CD8-positive, alpha-beta memory T cell (primary cell): ENCODE measurements at regions not wholly inside any gene's neighbourhood (a gene's known extent, or its start where the extent isn't known, plus 50 kb on each side); places are given as distances from the start of the nearest gene placed in this dataset.

Experiments
- CTCF ChIA-PET: fragments of 350-600 bp; sonication (Branson Sonifier 250); formaldehyde crosslinking; loops from one replicate; lab custom pipeline; 2021; ENCODE audit warnings: antibody characterized with exemption; lab: Charles Lee
- POLR2A ChIA-PET: fragments of 350-600 bp; sonication (Branson Sonifier 250); formaldehyde crosslinking; loops from one replicate; lab custom pipeline; 2021; ENCODE audit warnings: antibody characterized with exemption; lab: Charles Lee
- DNase-seq, 5 donors: peaks; one replicate each; pipeline versions ENCODE4 v3.0.0 to v3.0.0-alpha.2; 2020 to 2022; ENCODE audit warnings: mixed read lengths in 1 of 5
- H3K27ac ChIP-seq: one replicate; pipeline ENCODE4 v1.7.0; 2013; ENCODE audit warnings: low read depth, mild to moderate bottlenecking, low read length, moderate library complexity
- H3K27me3 ChIP-seq: 2 replicates; pipeline ENCODE4 v1.7.0; 2013; ENCODE audit warnings: low read length, mild to moderate bottlenecking; ENCODE audit not compliant: insufficient read depth, poor library complexity, severe bottlenecking
- H3K36me3 ChIP-seq: 2 replicates; pipeline ENCODE4 v1.7.0; 2013; ENCODE audit warnings: mild to moderate bottlenecking, low read length, moderate library complexity; ENCODE audit not compliant: insufficient read depth
- H3K4me1 ChIP-seq: 2 replicates; pipeline ENCODE4 v1.7.0; 2013; ENCODE audit warnings: mild to moderate bottlenecking, low read length, moderate library complexity; ENCODE audit not compliant: insufficient read depth
- H3K4me3 ChIP-seq: 2 replicates; pipeline ENCODE4 v1.7.0; 2013; ENCODE audit warnings: mild to moderate bottlenecking, low read length
- H3K9me3 ChIP-seq: 2 replicates; pipeline ENCODE4 v1.7.0; 2013; ENCODE audit warnings: mild to moderate bottlenecking, low read length
- H3K27ac Mint-ChIP-seq, 8 donors: one replicate each; pipeline ENCODE4 v1.8.0; 2020 to 2021; ENCODE audit warnings: mixed read lengths in 8 of 8, mild to moderate bottlenecking in 6 of 8, inconsistent platforms in 3 of 8, moderate library complexity in 3 of 8
- H3K27me3 Mint-ChIP-seq, 2 donors: one replicate each; pipeline ENCODE4 v1.8.0; 2020 to 2021; ENCODE audit warnings: mixed read lengths in 2 of 2, mild to moderate bottlenecking in 1 of 2, moderate library complexity in 1 of 2
- H3K36me3 Mint-ChIP-seq, 3 donors: one replicate each; pipeline ENCODE4 v1.8.0; 2020 to 2021; ENCODE audit warnings: mixed read lengths in 3 of 3, inconsistent platforms in 1 of 3, mild to moderate bottlenecking in 1 of 3
- H3K4me1 Mint-ChIP-seq, 3 donors: one replicate each; pipeline ENCODE4 v1.8.0; 2020 to 2021; ENCODE audit warnings: mixed read lengths in 3 of 3, inconsistent platforms in 1 of 3, mild to moderate bottlenecking in 1 of 3
- H3K4me3 Mint-ChIP-seq, 7 donors: one replicate each; pipeline ENCODE4 v1.8.0; 2020 to 2021; ENCODE audit warnings: mixed read lengths in 7 of 7, mild to moderate bottlenecking in 6 of 7, moderate library complexity in 4 of 7, inconsistent platforms in 2 of 7
- H3K9me3 Mint-ChIP-seq, 5 donors: one replicate each; pipeline ENCODE4 v1.8.0; 2020 to 2022; ENCODE audit warnings: mixed read lengths in 5 of 5, mild to moderate bottlenecking in 3 of 5, moderate library complexity in 2 of 5, inconsistent platforms in 1 of 5

- Mint-ChIP-seq H3K27ac (no peak overlapping the region), H3K4me1 (no peaks in the 10 kb centered on the region), H3K4me3 (no peak overlapping the region), H3K36me3 (no peaks in the 10 kb centered on the region), H3K27me3 (no peaks in the 10 kb centered on the region), H3K9me3 (peaks cover 4 to 10% (median 5%) of the 10 kb centered on the region in 5 donors)
- POLR2A ChIA-PET, result no interaction called here
- H3K27ac ChIP-seq, result no peak overlapping the region
- CTCF ChIA-PET, result interaction anchor here (0.9 kb wide), 1 partner anchor 18 kb away, joined by 3 read pairs; no protein-coding TSS in a partner anchor
- H3K4me3 ChIP-seq, result no peak overlapping the region
- DNase-seq, result no peak
- H3K36me3 ChIP-seq, result no peaks in the 10 kb centered on the region
- no peaks in the 10 kb centered on the region for H3K4me1 ChIP-seq
- no peaks in the 10 kb centered on the region for H3K27me3 ChIP-seq
- no peaks in the 10 kb centered on the region for H3K9me3 ChIP-seq
These were observed 1792.7 kb upstream of the MIR17HG start for GRCh38 chr13:89554801-89555200.

- no peaks in the 10 kb centered on the region for H3K36me3 ChIP-seq
- no peak overlapping the region for H3K4me3 Mint-ChIP-seq
- no peaks in the 10 kb centered on the region for H3K4me1 Mint-ChIP-seq
- no peak overlapping the region for H3K27ac ChIP-seq
- H3K9me3 ChIP-seq, result no peaks in the 10 kb centered on the region
- no peaks in the 10 kb centered on the region for H3K27me3 ChIP-seq
- peaks cover 0 to 17% (median 6%) of the 10 kb centered on the region in 5 donors for H3K9me3 Mint-ChIP-seq
- no peak overlapping the region for H3K4me3 ChIP-seq
- CTCF ChIA-PET, result no interaction called here
- no peak for DNase-seq
- H3K27ac Mint-ChIP-seq, result no peak overlapping the region
- H3K4me1 ChIP-seq, result no peaks in the 10 kb centered on the region
- no peaks in the 10 kb centered on the region for H3K27me3 Mint-ChIP-seq
- no peaks in the 10 kb centered on the region for H3K36me3 Mint-ChIP-seq
- POLR2A ChIA-PET, result no interaction called here
These were observed 1781.9 kb upstream of the MIR17HG start for GRCh38 chr13:89565476-89566100.

- H3K36me3 Mint-ChIP-seq, result no peaks in the 10 kb centered on the region
- H3K27ac Mint-ChIP-seq, result no peak overlapping the region
- H3K9me3 Mint-ChIP-seq, result peaks cover 0 to 17% (median 7%) of the 10 kb centered on the region in 5 donors
- POLR2A ChIA-PET, result no interaction called here
- H3K27me3 ChIP-seq, result no peaks in the 10 kb centered on the region
- H3K36me3 ChIP-seq, result no peaks in the 10 kb centered on the region
- H3K27ac ChIP-seq, result no peak overlapping the region
- no peaks in the 10 kb centered on the region for H3K4me1 Mint-ChIP-seq
- H3K27me3 Mint-ChIP-seq, result no peaks in the 10 kb centered on the region
- H3K4me3 Mint-ChIP-seq, result no peak overlapping the region
- no peak overlapping the region for H3K4me3 ChIP-seq
- no peaks in the 10 kb centered on the region for H3K4me1 ChIP-seq
- no peak for DNase-seq
- CTCF ChIA-PET, result no interaction called here
- no peaks in the 10 kb centered on the region for H3K9me3 ChIP-seq
These were observed 1780.5 kb upstream of the MIR17HG start for GRCh38 chr13:89567025-89567424.

- ChIA-PET CTCF (no interaction called here), POLR2A (no interaction called here)
- Mint-ChIP-seq H3K27ac (no peak overlapping the region), H3K4me1 (no peaks in the 10 kb centered on the region), H3K9me3 (peaks cover 0 to 23% (median 7%) of the 10 kb centered on the region in 5 donors), H3K27me3 (no peaks in the 10 kb centered on the region), H3K36me3 (no peaks in the 10 kb centered on the region), H3K4me3 (no peak overlapping the region)
- no peaks in the 10 kb centered on the region for H3K4me1 ChIP-seq
- no peak for DNase-seq
- H3K27ac ChIP-seq, result no peak overlapping the region
- H3K4me3 ChIP-seq, result no peak overlapping the region
- no peaks in the 10 kb centered on the region for H3K27me3 ChIP-seq
- no peaks in the 10 kb centered on the region for H3K36me3 ChIP-seq
- H3K9me3 ChIP-seq, result no peaks in the 10 kb centered on the region
These were observed 1779.2 kb upstream of the MIR17HG start for GRCh38 chr13:89568276-89568675.

GRCh38 chr13:89568746-89569145 is 1778.7 kb upstream of the MIR17HG start:
- no peaks in the 10 kb centered on the region for H3K9me3 ChIP-seq
- POLR2A ChIA-PET, result no interaction called here
- no peak for DNase-seq
- H3K4me3 Mint-ChIP-seq, result no peak overlapping the region
- H3K27me3 ChIP-seq, result no peaks in the 10 kb centered on the region
- H3K9me3 Mint-ChIP-seq, result peaks cover 0 to 20% (median 9%) of the 10 kb centered on the region in 5 donors
- H3K4me3 ChIP-seq, result no peak overlapping the region
- no peaks in the 10 kb centered on the region for H3K27me3 Mint-ChIP-seq
- H3K27ac ChIP-seq, result no peak overlapping the region
- CTCF ChIA-PET, result no interaction called here
- no peaks in the 10 kb centered on the region for H3K36me3 Mint-ChIP-seq
- no peaks in the 10 kb centered on the region for H3K4me1 ChIP-seq
- H3K4me1 Mint-ChIP-seq, result no peaks in the 10 kb centered on the region
- H3K36me3 ChIP-seq, result no peaks in the 10 kb centered on the region
- H3K27ac Mint-ChIP-seq, result no peak overlapping the region

- Mint-ChIP-seq H3K27ac (no peak overlapping the region), H3K36me3 (no peaks in the 10 kb centered on the region), H3K27me3 (no peaks in the 10 kb centered on the region), H3K4me1 (no peaks in the 10 kb centered on the region), H3K4me3 (no peak overlapping the region), H3K9me3 (peaks cover 0 to 15% (median 7%) of the 10 kb centered on the region in 5 donors)
- H3K4me3 ChIP-seq, result no peak overlapping the region
- CTCF ChIA-PET, result no interaction called here
- POLR2A ChIA-PET, result no interaction called here
- no peaks in the 10 kb centered on the region for H3K27me3 ChIP-seq
- H3K36me3 ChIP-seq, result no peaks in the 10 kb centered on the region
- H3K4me1 ChIP-seq, result no peaks in the 10 kb centered on the region
- H3K27ac ChIP-seq, result no peak overlapping the region
- no peaks in the 10 kb centered on the region for H3K9me3 ChIP-seq
- DNase-seq, result no peak
These were observed 1775.8 kb upstream of the MIR17HG start for GRCh38 chr13:89571676-89572075.

- DNase-seq, result no peak
- ChIA-PET CTCF (no interaction called here), POLR2A (no interaction called here)
- Histone ChIP-seq H3K4me1 (no peaks in the 10 kb centered on the region), H3K36me3 (no peaks in the 10 kb centered on the region), H3K4me3 (no peak overlapping the region), H3K9me3 (no peaks in the 10 kb centered on the region), H3K27me3 (no peaks in the 10 kb centered on the region), H3K27ac (no peak overlapping the region)
- H3K27ac Mint-ChIP-seq, result no peak overlapping the region
- no peak overlapping the region for H3K4me3 Mint-ChIP-seq
- peaks cover 0 to 19% (median 7%) of the 10 kb centered on the region in 5 donors for H3K9me3 Mint-ChIP-seq
- H3K4me1 Mint-ChIP-seq, result no peaks in the 10 kb centered on the region
- no peaks in the 10 kb centered on the region for H3K27me3 Mint-ChIP-seq
- no peaks in the 10 kb centered on the region for H3K36me3 Mint-ChIP-seq
These were observed 1773.4 kb upstream of the MIR17HG start for GRCh38 chr13:89574077-89574476.

- H3K9me3 Mint-ChIP-seq, result peaks cover 0 to 12% (median 6%) of the 10 kb centered on the region in 5 donors
- no peak overlapping the region for H3K4me3 ChIP-seq
- POLR2A ChIA-PET, result no interaction called here
- DNase-seq, result no peak
- H3K36me3 Mint-ChIP-seq, result no peaks in the 10 kb centered on the region
- H3K9me3 ChIP-seq, result no peaks in the 10 kb centered on the region
- H3K27me3 Mint-ChIP-seq, result peaks cover 0 to 2% of the 10 kb centered on the region in 2 donors
- CTCF ChIA-PET, result no interaction called here
- no peaks in the 10 kb centered on the region for H3K27me3 ChIP-seq
- H3K4me3 Mint-ChIP-seq, result no peak overlapping the region
- no peaks in the 10 kb centered on the region for H3K4me1 ChIP-seq
- no peak overlapping the region for H3K27ac Mint-ChIP-seq
- no peaks in the 10 kb centered on the region for H3K4me1 Mint-ChIP-seq
- H3K27ac ChIP-seq, result no peak overlapping the region
- H3K36me3 ChIP-seq, result no peaks in the 10 kb centered on the region
These were observed 1770.2 kb upstream of the MIR17HG start for GRCh38 chr13:89577301-89577700.
